GM18502 (cell line): ENCODE measurements at regions not wholly inside any gene's neighbourhood (a gene's known extent, or its start where the extent isn't known, plus 50 kb on each side); places are given as distances from the start of the nearest gene placed in this dataset.
"Not testable (repeated sequence)": the region's sequence is repeated elsewhere in the genome, so short reads cannot be mapped to it uniquely, and the experiment has no call there.

Source experiments
- ATAC-seq: cut with Tn5 transposase; IDR thresholded peaks from one replicate; pipeline ENCODE4 v1.9.1; 2021; ENCODE audit warnings: mild to moderate bottlenecking; ENCODE audit not compliant: unreplicated experiment, poor library complexity

GRCh38 chr2:209141142-209141541 is 282.7 kb upstream of the MAP2 start:
- ATAC-seq, result no peak

- ATAC-seq, result no peak
Measured at GRCh38 chr2:209141818-209142217, 282.0 kb upstream of the MAP2 start.

GRCh38 chr2:209145220-209145691 is 278.6 kb upstream of the MAP2 start:
- ATAC-seq, result not testable (repeated sequence)

- peak; percentile 34 for ATAC-seq
Measured at GRCh38 chr2:209145941-209146681, 277.7 kb upstream of the MAP2 start.

GRCh38 chr2:209146682-209147320 is 277.0 kb upstream of the MAP2 start:
- peak; percentile 63 for ATAC-seq

GRCh38 chr2:209147981-209148380 is 275.9 kb upstream of the MAP2 start:
- no peak for ATAC-seq

GRCh38 chr2:209160800-209161588 is 262.9 kb upstream of the MAP2 start:
- no peak for ATAC-seq

- ATAC-seq, result no peak
Measured at GRCh38 chr2:209162129-209162528, 261.7 kb upstream of the MAP2 start.

GRCh38 chr2:209181984-209182383 is 241.9 kb upstream of the MAP2 start:
- no peak for ATAC-seq

GRCh38 chr2:209186886-209187285 is 237.0 kb upstream of the MAP2 start:
- ATAC-seq, result not testable (repeated sequence)

GRCh38 chr2:209189893-209190292 is 234.0 kb upstream of the MAP2 start:
- ATAC-seq, result no peak

GRCh38 chr2:209191139-209191538 is 232.7 kb upstream of the MAP2 start:
- no peak for ATAC-seq

- no peak for ATAC-seq
Measured at GRCh38 chr2:209194717-209195116, 229.1 kb upstream of the MAP2 start.

- peak; percentile 78 for ATAC-seq
Measured at GRCh38 chr2:209208211-209208610, 215.6 kb upstream of the MAP2 start.

- ATAC-seq, result no peak
Measured at GRCh38 chr2:209209943-209210342, 213.9 kb upstream of the MAP2 start.

GRCh38 chr2:209230560-209230959 is 193.3 kb upstream of the MAP2 start:
- no peak for ATAC-seq

GRCh38 chr2:209236377-209236776 is 187.5 kb upstream of the MAP2 start:
- no peak for ATAC-seq

GRCh38 chr2:209238765-209239584 is 184.9 kb upstream of the MAP2 start:
- no peak for ATAC-seq

- no peak for ATAC-seq
Measured at GRCh38 chr2:209239585-209239938, 184.3 kb upstream of the MAP2 start.

GRCh38 chr2:209240204-209240603 is 183.6 kb upstream of the MAP2 start:
- no peak for ATAC-seq
